Endothelial cell of umbilical vein (primary cell): ENCODE measurements at regions not wholly inside any gene's neighbourhood (a gene's known extent, or its start where the extent isn't known, plus 50 kb on each side); places are given as distances from the start of the nearest gene placed in this dataset.

Experiments used
- BruUV-seq: library from RNA; stranded (reverse); fragments of 400-500 nt; replicated peaks from 2 replicates; lab custom pipeline; 2021; lab: Mats Ljungman, UMichigan
- CTCF ChIA-PET: fragments of 300-600, 350-600 bp; sonication (Branson Sonifier 250); formaldehyde crosslinking; loops from one replicate; lab custom pipeline; 2021; ENCODE audit warnings: antibody characterized with exemption, inconsistent platforms; lab: Charles Lee
- POLR2A ChIA-PET: fragments of 300-600, 350-600 bp; sonication (Branson Sonifier 250); formaldehyde crosslinking; loops from one replicate; lab custom pipeline; 2021; ENCODE audit warnings: antibody characterized with exemption, inconsistent platforms; lab: Charles Lee
- DNase-seq: peaks from one replicate; pipeline ENCODE4 v3.0.0-alpha.2; 2011; ENCODE audit warnings: low read depth, low spot score
- FAIRE-seq: peaks from 2 replicates; lab custom pipeline; 2011; peaks lifted over from hg19 to GRCh38; lab: Jason Lieb, UNC
- H2AFZ ChIP-seq: 2 replicates; pipeline ENCODE4 v1.6.0; 2012; ENCODE audit warnings: low read depth, low read length, control low read depth, inconsistent platforms
- H3K27ac ChIP-seq: 2 replicates; pipeline ENCODE4 v1.5.1; 2011; ENCODE audit warnings: low read depth, mild to moderate bottlenecking, control low read depth, low read length, moderate library complexity; ENCODE audit not compliant: insufficient read depth
- H3K27me3 ChIP-seq, 2 experiments: 2 replicates each; pipeline versions ENCODE4 v1.6.0 to v1.6.1; 2011; ENCODE audit warnings: low read length in 2 of 2, mixed read lengths in 1 of 2; ENCODE audit not compliant: control insufficient read depth in 2 of 2, insufficient read depth in 2 of 2
- H3K36me3 ChIP-seq, 2 experiments: 2 replicates in 1 of 2; 3 replicates in 1 of 2; pipeline ENCODE4 v1.5.1; 2011; ENCODE audit warnings: low read length in 2 of 2, mild to moderate bottlenecking in 1 of 2, moderate library complexity in 1 of 2; ENCODE audit not compliant: control insufficient read depth in 2 of 2, insufficient read depth in 2 of 2; ENCODE audit errors: extremely low read depth in 1 of 2
- H3K4me1 ChIP-seq: 3 replicates; pipeline ENCODE4 v1.5.1; 2011; ENCODE audit warnings: mild to moderate bottlenecking, low read length; ENCODE audit not compliant: control insufficient read depth, insufficient read depth; ENCODE audit errors: extremely low read depth
- H3K4me2 ChIP-seq: 2 replicates; pipeline ENCODE4 v1.6.1; 2011; ENCODE audit warnings: low read length, control low read depth, mixed read lengths; ENCODE audit not compliant: insufficient read depth
- H3K4me3 ChIP-seq, 3 experiments: fragments of 200-600 bp in 1 of 3; sonication (generic), shearing (Covaris generic) in 1 of 3; replicated peaks in 1 of 3; 2 replicates each; pipeline ENCODE4 v1.5.1; 2011 to 2016; ENCODE audit warnings: control low read depth in 3 of 3, low read length in 3 of 3, mild to moderate bottlenecking in 2 of 3, inconsistent platforms in 1 of 3, low read depth in 1 of 3, moderate library complexity in 1 of 3; ENCODE audit not compliant: insufficient read depth in 1 of 3
- H3K79me2 ChIP-seq: 2 replicates; pipeline ENCODE4 v1.6.0; 2012; ENCODE audit warnings: low read length, inconsistent platforms; ENCODE audit not compliant: control insufficient read depth, insufficient read depth
- H3K9ac ChIP-seq: replicated peaks from 2 replicates; pipeline ENCODE3; 2011; ENCODE audit warnings: low read length, control low read depth; ENCODE audit not compliant: insufficient read depth; ENCODE audit errors: extremely low read depth
- H3K9me1 ChIP-seq: replicated peaks from 3 replicates; pipeline ENCODE4 v1.6.0; 2011; ENCODE audit warnings: mild to moderate bottlenecking, low read length; ENCODE audit not compliant: control insufficient read depth, insufficient read depth; ENCODE audit errors: extremely low read depth
- H3K9me3 ChIP-seq: replicated peaks from 2 replicates; pipeline ENCODE4 v1.5.1; 2012; ENCODE audit warnings: low read length, inconsistent platforms; ENCODE audit not compliant: control insufficient read depth, insufficient read depth
- H4K20me1 ChIP-seq: replicated peaks from 2 replicates; pipeline ENCODE3; 2011; ENCODE audit warnings: mild to moderate bottlenecking, low read length; ENCODE audit not compliant: control insufficient read depth, insufficient read depth; ENCODE audit errors: extremely low read depth
- CTCF ChIP-seq, 2 donors: IDR thresholded peaks; 1 replicate in 1 of 2; 2 replicates in 1 of 2; pipeline ENCODE4 v1.5.1; 2011; ENCODE audit warnings: low read length in 2 of 2, mild to moderate bottlenecking in 2 of 2, moderate library complexity in 2 of 2, control low read depth in 1 of 2, inconsistent platforms in 1 of 2, low read depth in 1 of 2; ENCODE audit not compliant: insufficient read depth in 1 of 2; ENCODE audit errors: extremely low read depth in 1 of 2
- EZH2 ChIP-seq: IDR thresholded peaks from 2 replicates; pipeline ENCODE4 v1.6.1; 2012; ENCODE audit warnings: borderline replicate concordance, low read depth, mild to moderate bottlenecking, moderate library complexity, low read length, inconsistent platforms; ENCODE audit not compliant: severe bottlenecking
- FOS ChIP-seq: IDR thresholded peaks from 2 replicates; pipeline ENCODE4 v1.6.1; 2011; ENCODE audit warnings: mild to moderate bottlenecking, low read length, moderate library complexity, borderline replicate concordance; ENCODE audit not compliant: insufficient read depth
- GATA2 ChIP-seq: IDR thresholded peaks from 2 replicates; pipeline ENCODE4 v1.7.0; 2011; ENCODE audit warnings: low read depth, mild to moderate bottlenecking, moderate library complexity, mixed read lengths, low read length; ENCODE audit not compliant: insufficient read length, insufficient read depth
- JUN ChIP-seq: IDR thresholded peaks from 2 replicates; pipeline ENCODE4 v1.6.1; 2011; ENCODE audit warnings: borderline replicate concordance, low read depth; ENCODE audit not compliant: insufficient read length, insufficient read depth
- MAX ChIP-seq: IDR thresholded peaks from 2 replicates; pipeline ENCODE4 v1.6.1; 2011; ENCODE audit not compliant: insufficient read depth, insufficient read length
- MYC ChIP-seq: IDR thresholded peaks from one replicate; pipeline ENCODE4 v1.6.1; 2011; ENCODE audit warnings: mild to moderate bottlenecking, low read depth, low read length
- POLR2A ChIP-seq: IDR thresholded peaks from 2 replicates; pipeline ENCODE4 v1.6.1; 2012; ENCODE audit warnings: low read depth, mild to moderate bottlenecking, control low read depth, low read length
- POLR2AphosphoS5 ChIP-seq: IDR thresholded peaks from 2 replicates; pipeline ENCODE4 v1.6.1; 2012; ENCODE audit warnings: low read depth, mild to moderate bottlenecking, control low read depth, low read length, moderate library complexity; ENCODE audit not compliant: insufficient read depth
- dilution Hi-C: fragments of 300-500 bp; cut with MboI; formaldehyde crosslinking; loops from one replicate; pipeline ENCODE4 v1.15.0; 2019; ENCODE audit warnings: low sequenced_read_pairs; ENCODE audit not compliant: extremely low pct_ligation_motif_present
- intact Hi-C: fragments of 100-400 bp; cut with micrococcal nuclease; formaldehyde crosslinking; loops from one replicate; pipeline ENCODE4 v1.10.0; 2022

GRCh38 chr1:244171241-244171985 lies 120.3 kb downstream of the ZBTB18 start:
- TF ChIP-seq GATA2 (peak; percentile 11), CTCF (IDR thresholded peaks at IDR 0.05; ENCODE audit: extremely low read depth in 1 of 2, insufficient read depth in 1 of 2, low read depth in 1 of 2, low read length in 2 of 2) (no peak), FOS (peak; percentile 19)
- dilution Hi-C loops (no loop called here), intact Hi-C loops (no loop called here)
- Histone ChIP-seq H3K4me2 (no peak overlapping the region), H3K79me2 (no peaks in the 10 kb centered on the region), H3K4me1 (peaks cover 5% of the 10 kb centered on the region), H3K27me3 (no peaks in the 10 kb centered on the region), H3K36me3 (no peaks in the 10 kb centered on the region), H2AFZ (peak overlapping the region; percentile 71), H3K9ac (no peak overlapping the region), H4K20me1 (no peaks in the 10 kb centered on the region), H3K27ac (peak overlapping the region; percentile 9), H3K9me3 (no peaks in the 10 kb centered on the region), H3K9me1 (no peaks in the 10 kb centered on the region), H3K4me3 (no peak overlapping the region)
- peak; percentile 6 for DNase-seq
- FAIRE-seq: peak; percentile 63
- ChIA-PET POLR2A (no interaction called here), CTCF (interaction anchor here (0.9 to 1.1 kb wide), 2 partner anchors 12 to 15 kb away, joined by 3 read pairs; no protein-coding TSS in a partner anchor)
- BruUV-seq: no TSS peak

GRCh38 chr1:244173240-244173639 lies 122.2 kb downstream of the ZBTB18 start:
- H3K79me2 ChIP-seq: no peaks in the 10 kb centered on the region
- H4K20me1 ChIP-seq: no peaks in the 10 kb centered on the region
- no peaks in the 10 kb centered on the region for H3K27me3 ChIP-seq
- BruUV-seq: no TSS peak
- H3K9me3 ChIP-seq: no peaks in the 10 kb centered on the region
- POLR2A ChIA-PET: no interaction called here
- H3K27ac ChIP-seq: no peak overlapping the region
- DNase-seq (no peak), FAIRE-seq (no peak)
- H3K9me1 ChIP-seq: no peaks in the 10 kb centered on the region
- no peak for TF ChIP-seq POLR2A
- no peak for TF ChIP-seq JUN
- no peak for TF ChIP-seq FOS
- TF ChIP-seq EZH2: no peak
- no peak for TF ChIP-seq GATA2
- TF ChIP-seq MYC: no peak
- no peak for TF ChIP-seq POLR2AphosphoS5
- TF ChIP-seq CTCF (IDR thresholded peaks at IDR 0.05; ENCODE audit: extremely low read depth in 1 of 2, insufficient read depth in 1 of 2, low read depth in 1 of 2, low read length in 2 of 2): no peak
- no peak for TF ChIP-seq MAX
- H2AFZ ChIP-seq: no peak overlapping the region
- CTCF ChIA-PET: no interaction called here
- H3K36me3 ChIP-seq: no peaks in the 10 kb centered on the region
- H3K4me2 ChIP-seq: no peak overlapping the region
- dilution Hi-C loops (no loop called here), intact Hi-C loops (no loop called here)
- H3K9ac ChIP-seq: no peak overlapping the region
- no peak overlapping the region for H3K4me3 ChIP-seq
- peaks cover 5% of the 10 kb centered on the region for H3K4me1 ChIP-seq
